ENCODE measurements at regions not wholly inside any gene's neighbourhood (a gene's known extent, or its start where the extent isn't known, plus 50 kb on each side); places are given as distances from the start of the nearest gene placed in this dataset.

DNA sequence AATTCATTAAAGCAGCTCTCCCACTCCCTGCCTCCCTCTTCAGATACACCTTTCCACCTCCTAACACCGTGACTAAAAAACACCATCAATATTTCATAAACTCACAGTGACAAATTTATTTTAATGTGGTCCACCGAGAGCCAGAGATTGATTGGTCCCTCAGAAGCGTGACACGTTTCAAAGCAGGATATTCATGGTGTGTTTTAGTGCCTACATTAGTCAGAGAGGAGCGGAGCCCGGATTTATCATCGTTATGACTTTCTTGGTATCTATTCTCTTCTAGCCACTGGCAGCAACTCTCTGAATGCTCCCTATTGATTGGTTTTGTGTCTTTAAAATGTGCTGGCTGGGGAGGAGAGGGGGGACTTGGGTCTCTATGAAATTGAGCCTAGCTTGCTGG lies 265.3 kb downstream of the DHX35 start:
- TF ChIP-seq, protein P1, sequence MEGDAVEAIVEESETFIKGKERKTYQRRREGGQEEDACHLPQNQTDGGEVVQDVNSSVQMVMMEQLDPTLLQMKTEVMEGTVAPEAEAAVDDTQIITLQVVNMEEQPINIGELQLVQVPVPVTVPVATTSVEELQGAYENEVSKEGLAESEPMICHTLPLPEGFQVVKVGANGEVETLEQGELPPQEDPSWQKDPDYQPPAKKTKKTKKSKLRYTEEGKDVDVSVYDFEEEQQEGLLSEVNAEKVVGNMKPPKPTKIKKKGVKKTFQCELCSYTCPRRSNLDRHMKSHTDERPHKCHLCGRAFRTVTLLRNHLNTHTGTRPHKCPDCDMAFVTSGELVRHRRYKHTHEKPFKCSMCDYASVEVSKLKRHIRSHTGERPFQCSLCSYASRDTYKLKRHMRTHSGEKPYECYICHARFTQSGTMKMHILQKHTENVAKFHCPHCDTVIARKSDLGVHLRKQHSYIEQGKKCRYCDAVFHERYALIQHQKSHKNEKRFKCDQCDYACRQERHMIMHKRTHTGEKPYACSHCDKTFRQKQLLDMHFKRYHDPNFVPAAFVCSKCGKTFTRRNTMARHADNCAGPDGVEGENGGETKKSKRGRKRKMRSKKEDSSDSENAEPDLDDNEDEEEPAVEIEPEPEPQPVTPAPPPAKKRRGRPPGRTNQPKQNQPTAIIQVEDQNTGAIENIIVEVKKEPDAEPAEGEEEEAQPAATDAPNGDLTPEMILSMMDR (IDR thresholded peaks at IDR 0.05; ENCODE audit: insufficient read depth, missing control alignments): no peak
- FAIRE-seq (no peak), DNase-seq (ENCODE audit: insufficient read length, low spot score) (no peak)

DNA sequence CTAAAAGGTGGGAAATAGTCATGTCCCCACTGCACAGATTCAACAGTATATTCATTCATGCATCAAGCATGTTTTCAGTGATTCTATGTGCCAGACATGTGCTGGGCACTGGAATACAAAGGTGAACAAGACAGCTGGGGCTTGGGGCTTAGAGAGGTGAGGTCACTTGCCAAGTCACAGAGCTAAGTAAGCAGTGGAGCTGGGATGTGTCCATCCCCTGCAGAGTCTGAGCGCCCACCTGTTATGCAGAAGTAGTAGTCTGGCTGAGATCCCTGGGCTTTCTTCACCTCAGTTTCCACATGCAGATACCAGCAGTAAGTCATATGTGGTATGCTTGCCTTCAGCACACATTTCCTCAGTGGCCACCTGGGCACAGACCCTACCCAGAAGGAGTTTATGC lies 263.8 kb downstream of the DHX35 start:
- TF ChIP-seq, protein P1 (IDR thresholded peaks at IDR 0.05; ENCODE audit: insufficient read depth, missing control alignments): no peak
- DNase-seq (ENCODE audit: insufficient read length, low spot score): no peak
- FAIRE-seq: no peak

DNA sequence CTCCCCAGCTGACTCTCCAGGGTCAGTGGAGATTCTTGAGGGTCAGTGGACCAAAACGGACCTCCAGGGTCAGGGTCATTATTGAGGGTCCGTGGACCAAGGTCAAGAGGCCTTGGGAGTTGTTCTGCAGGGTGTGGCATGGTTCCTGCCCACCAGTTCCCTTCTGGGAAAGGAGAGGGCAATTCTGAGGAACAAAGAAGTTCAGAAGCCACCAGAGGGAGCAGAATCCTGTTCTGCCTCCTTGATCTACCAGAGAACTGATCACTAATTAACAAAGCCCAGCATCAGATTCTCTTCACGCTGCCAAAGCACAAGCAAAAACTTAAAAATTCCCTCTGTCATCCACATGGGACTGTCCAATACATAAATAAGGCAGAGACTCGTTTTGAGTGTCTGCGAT lies 263.4 kb downstream of the DHX35 start:
- no peak for DNase-seq (ENCODE audit: insufficient read length, low spot score)
- FAIRE-seq: no peak
- TF ChIP-seq, protein P1 (IDR thresholded peaks at IDR 0.05; ENCODE audit: insufficient read depth, missing control alignments): no peak

DNA sequence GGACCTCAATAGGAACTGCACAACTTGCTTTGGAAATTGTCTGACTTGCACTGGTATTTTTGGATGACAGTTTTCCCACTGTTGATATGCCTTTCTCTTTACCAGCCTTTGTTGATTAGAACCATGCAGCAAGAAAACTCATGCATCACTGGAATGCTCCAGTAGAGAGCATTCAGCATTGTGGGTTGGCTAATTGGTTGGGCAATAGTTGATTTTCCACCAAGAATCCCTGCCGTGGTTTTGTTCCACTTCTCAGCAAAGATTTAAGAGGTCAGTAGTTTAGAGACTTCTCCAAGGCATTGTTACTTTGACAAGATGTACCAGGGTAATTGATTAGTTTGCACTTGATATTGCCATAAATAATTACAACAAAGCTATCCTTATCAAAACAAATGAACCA lies 260.0 kb downstream of the DHX35 start:
- TF ChIP-seq, protein P1 (IDR thresholded peaks at IDR 0.05; ENCODE audit: insufficient read depth, missing control alignments): no peak
- FAIRE-seq: no peak
- DNase-seq (ENCODE audit: insufficient read length, low spot score): no peak

DNA sequence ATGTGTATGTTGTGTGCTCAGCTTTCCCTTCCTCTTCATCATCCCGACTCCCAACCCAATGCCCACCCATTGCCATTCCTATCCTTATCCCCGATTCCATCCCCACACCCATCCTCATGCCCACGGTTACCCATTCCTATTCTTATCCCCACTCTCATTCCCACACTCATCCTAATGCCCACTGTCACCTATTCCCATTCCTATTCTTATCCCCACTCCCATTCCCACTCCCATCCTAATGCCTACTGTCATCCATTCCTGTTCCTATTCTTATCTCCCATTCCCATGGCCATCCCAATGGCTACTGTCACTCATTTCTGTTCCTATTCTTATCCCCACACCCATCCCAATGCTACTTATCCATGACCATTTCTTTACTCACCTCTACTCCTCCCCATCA lies 254.1 kb downstream of the DHX35 start:
- FAIRE-seq (no peak), DNase-seq (ENCODE audit: insufficient read length, low spot score) (no peak)
- TF ChIP-seq, protein P1 (IDR thresholded peaks at IDR 0.05; ENCODE audit: insufficient read depth, missing control alignments): no peak

DNA sequence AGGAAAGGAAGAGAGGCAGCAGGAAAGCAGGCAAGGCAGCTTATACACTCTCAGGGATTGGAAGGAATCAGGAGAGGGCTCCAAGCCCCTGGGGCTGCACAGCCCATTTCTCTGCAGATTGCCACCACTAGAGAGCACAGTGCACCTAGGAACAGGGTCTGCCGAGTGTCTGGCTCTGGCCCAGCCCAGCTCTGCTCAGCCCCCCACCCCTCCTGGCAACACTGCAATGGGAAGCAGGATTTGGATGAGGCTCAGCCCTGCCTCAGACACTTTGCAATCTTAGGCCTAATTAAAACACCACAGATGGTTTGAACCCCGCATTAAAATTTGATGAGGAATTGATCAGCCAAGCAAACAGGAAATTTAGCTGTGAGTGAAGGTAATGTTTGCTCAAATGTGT lies 252.7 kb downstream of the DHX35 start:
- DNase-seq (ENCODE audit: insufficient read length, low spot score): no peak
- FAIRE-seq: no peak
- TF ChIP-seq, protein P1 (IDR thresholded peaks at IDR 0.05; ENCODE audit: insufficient read depth, missing control alignments): no peak

DNA sequence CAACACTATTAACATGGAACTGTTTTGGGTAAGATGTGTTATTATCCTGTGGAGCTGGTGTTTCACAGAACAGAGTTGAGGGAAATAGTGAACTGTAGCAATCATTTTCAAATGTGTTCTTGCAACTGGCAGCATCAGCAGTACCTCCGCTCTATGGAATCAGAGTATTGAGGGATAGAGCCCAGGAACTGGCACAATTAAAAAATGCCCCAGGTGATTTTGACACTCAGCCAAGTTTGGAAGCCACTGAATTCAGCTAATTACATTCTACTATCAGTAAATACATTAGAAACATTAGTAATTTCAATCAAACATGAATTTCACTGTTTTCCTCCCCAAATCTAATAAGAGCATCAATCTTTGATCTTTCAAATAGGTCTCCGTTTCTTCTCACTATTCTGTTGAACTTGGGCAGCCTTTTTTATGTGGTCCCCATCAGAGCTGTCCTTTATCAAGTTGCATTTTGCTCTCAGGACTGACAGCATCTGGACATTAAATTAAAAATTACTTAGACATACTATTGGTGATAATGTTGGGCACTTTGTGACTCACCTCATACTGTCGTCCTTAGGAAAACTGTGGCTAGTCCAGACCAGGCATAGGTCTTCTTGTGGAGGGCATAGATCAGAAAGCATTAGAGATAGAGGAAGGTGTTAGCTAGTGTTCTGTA lies 251.5 kb downstream of the DHX35 start:
- TF ChIP-seq, protein P1 (IDR thresholded peaks at IDR 0.05; ENCODE audit: insufficient read depth, missing control alignments): no peak
- FAIRE-seq: no peak
- DNase-seq (ENCODE audit: insufficient read length, low spot score): no peak

Data from D721Med (cell line).